HG03103 (cell line): ENCODE measurements at regions not wholly inside any gene's neighbourhood (a gene's known extent, or its start where the extent isn't known, plus 50 kb on each side); places are given as distances from the start of the nearest gene placed in this dataset.

Source experiments
- ATAC-seq: cut with Tn5 transposase; IDR thresholded peaks from one replicate; pipeline ENCODE4 v1.9.1; 2021; ENCODE audit warnings: low read depth; ENCODE audit not compliant: unreplicated experiment

DNA sequence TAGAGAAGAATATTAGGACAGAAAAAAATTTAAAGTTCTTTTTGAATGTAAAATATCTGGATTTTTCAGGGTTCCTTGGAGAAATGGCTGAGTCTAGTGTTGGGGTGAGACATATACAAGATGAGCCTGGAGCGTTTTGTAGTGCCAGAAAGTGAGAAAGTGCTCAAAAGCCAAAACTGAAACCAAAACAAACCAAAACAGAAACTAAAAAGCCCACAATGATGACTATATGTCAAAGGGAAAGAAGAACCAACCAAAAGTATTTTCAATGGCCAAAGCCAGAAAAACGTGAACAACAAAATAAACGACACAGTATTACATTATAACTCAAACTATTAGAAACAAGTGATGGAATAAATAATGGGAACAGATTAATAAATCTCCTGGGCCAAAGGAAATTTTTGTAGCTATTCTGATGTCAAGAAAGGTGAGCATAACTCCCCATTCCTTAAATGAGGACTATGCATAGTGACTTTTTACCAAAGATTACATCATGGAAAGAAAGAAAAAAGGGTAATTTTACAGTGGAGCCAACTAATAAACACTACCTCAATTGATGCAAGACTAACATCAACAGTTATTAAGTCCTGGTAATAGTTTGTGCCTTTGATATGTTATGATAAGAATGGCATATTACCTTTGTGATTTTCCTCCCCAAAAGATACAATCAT is 1137.6 kb downstream of the C4orf33 start:
- peak; percentile 99 for ATAC-seq

DNA sequence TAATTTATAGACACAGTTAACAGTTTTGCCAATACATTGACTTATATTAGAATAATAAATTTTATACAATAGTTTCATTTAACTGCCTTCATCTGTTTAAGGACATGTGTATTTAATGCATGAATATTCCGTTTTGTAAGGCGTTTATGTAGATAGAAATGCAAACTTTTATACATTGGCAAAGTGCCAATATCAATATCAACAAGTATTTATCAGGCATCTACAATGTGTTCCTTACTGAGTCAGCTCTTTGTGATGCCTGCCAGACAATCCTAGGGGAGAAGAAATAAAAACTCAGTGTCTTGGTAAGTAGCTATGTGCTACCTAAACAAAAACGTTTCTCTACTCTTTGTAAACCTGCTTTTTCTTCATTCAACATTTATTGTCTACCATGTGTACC is 1142.2 kb downstream of the C4orf33 start:
- ATAC-seq, result no peak

DNA sequence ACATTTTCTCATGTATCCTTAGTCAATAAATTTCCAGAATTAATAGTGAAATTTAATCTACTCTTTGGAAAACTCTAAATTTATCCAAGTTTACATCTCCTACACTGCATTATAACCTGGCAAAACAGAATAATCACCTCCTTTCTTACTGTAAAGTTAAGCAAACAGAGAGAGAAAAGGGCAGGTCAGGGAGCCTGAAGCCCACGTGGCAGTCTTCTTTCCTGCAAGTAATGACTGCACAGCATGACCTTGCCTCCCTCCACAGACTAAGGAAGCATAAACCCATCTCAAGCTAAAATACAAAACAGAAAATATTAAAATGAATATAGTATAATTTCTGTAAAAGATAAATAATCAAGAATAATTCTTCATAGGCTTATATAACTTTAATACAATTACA is 1153.0 kb downstream of the C4orf33 start:
- no peak for ATAC-seq

- no peak for ATAC-seq
These were observed 1161.3 kb downstream of the C4orf33 start for GRCh38 chr4:130257271-130257670.

DNA sequence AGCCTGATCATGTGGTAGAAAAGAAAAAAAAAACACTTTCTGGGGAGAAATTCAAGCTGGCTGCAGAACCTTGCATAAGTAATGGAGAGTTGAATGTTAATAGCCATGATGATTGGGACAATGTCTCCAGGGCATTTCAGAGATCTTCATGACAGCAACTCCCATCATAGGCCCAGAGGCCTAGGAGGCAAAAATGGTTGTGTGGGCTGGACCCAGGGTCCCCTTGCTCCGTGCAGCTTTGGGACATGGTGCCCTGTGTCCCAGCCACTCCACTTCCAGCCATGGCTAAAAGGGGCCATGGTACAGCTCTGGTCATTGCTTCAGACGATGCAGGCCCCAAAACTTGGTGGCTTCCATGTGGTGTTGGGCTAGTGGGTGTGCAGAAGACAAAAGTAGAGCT is 1170.9 kb downstream of the C4orf33 start:
- ATAC-seq, result no peak

DNA sequence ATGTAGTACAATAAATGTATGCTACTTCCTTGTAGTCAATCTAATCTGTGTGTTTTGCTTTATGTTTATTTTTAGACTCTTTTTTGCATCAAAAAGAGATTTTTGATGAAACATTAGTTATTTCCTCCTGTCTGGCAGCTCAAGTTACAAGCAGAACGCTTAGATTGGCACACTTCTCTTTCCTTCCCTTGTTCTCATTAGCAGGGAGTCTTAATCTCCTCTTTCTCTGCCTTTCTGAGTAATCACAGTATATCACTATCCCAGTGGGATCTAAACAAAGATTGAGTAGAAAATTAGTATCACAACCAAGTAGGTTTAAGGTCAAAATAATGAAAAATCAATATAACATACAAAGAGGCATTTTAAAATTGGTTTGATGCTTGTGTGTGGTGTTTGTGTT is 1192.6 kb downstream of the C4orf33 start:
- ATAC-seq, result no peak

DNA sequence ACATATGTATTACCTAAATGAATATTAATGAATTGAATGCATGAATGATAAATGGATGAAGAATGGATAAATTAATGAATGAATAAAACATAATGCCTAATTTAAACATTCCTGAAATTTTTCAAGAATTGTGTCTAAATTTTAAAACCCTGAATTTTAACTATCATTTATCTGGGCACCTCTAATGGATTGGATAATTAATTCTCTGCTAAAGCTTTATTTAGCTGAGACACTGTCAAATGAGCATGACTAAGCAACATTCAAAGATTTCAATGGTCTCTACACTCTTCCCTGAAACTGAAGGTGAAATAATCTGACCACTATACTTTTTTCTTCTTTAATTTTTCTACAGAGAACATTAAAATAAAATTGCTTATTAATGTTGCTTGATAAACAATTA is 1197.7 kb downstream of the C4orf33 start:
- ATAC-seq, result no peak

GRCh38 chr4:130296448-130296847 is 1200.5 kb downstream of the C4orf33 start:
- ATAC-seq, result no peak

DNA sequence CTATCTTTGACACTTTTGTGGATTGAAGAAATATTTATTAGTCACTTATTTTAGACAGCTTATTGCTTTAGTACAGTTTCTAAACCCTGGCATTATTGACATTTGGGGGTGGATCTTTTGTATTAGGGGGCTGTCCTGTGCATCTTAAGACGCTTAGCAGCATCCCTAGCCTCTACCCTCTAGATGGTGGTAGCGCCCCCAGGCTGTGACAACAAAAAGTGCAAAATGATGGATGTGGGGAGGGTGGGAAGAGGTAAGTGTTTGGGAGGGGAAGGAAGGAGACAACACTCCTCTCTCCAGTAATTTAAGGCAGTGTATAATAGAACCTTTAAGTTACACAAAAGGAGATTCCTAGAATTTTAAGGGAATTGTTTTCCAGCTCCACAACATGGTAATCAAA is 1210.6 kb downstream of the C4orf33 start:
- no peak for ATAC-seq

- no peak for ATAC-seq
These were observed 1213.3 kb downstream of the C4orf33 start for GRCh38 chr4:130309221-130309620.

- no peak for ATAC-seq
These were observed 1226.5 kb downstream of the C4orf33 start for GRCh38 chr4:130322439-130322838.

GRCh38 chr4:130329036-130329435 is 1233.1 kb downstream of the C4orf33 start:
- no peak for ATAC-seq

DNA sequence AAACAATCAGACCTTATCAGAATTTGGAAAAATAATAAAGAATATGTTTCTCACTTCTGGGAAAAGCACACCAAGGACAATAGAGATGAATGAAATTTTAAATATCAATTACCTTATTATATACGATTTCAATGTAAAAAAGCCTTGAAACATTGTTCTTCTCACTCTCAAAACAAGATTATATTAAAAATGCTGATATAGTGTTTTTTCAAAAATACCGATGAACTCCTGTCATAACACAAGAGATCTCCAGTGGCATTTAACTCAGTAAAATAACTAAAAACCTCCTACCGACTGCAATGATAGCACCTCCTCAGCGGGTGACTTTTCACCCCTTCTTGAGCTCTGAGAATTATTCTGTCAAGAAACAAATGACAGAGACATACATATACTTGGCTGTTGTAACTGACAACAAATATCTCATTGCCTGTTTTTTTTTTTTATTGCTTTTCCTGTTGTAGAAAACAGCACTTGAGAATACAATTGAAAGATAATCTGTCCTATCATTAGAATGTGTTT is 1237.3 kb downstream of the C4orf33 start:
- no peak for ATAC-seq

GRCh38 chr4:130335417-130336194 is 1239.7 kb downstream of the C4orf33 start:
- ATAC-seq, result no peak

DNA sequence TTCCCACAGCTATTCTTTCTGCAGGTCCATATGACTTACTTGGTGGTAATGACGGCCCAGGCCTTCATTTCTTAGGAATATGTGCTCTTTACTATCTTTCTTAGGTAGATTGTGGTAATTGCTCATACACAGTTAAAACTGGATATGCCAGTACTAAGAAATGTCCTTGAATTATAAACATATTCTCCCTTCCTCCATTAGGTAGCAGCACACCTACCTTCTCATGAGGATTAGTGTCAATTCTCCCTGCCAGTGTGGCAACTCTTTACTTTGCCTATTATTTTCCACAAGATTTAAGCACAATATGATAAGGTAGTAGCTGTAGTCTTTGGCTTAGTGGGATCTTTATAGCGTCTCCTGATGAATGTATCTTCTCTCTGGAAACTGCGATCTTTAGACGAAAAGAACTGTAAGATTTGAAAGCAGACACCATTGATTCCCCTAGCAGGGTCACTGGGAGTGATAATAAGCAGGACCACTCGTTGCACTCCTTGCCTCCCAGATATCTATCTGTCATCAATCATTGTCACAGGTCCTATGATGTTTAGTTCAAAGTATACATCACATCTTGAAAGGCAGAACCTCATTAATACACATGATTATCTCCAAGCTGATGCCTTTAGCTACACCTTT is 1240.7 kb downstream of the C4orf33 start:
- peak; percentile 92 for ATAC-seq

DNA sequence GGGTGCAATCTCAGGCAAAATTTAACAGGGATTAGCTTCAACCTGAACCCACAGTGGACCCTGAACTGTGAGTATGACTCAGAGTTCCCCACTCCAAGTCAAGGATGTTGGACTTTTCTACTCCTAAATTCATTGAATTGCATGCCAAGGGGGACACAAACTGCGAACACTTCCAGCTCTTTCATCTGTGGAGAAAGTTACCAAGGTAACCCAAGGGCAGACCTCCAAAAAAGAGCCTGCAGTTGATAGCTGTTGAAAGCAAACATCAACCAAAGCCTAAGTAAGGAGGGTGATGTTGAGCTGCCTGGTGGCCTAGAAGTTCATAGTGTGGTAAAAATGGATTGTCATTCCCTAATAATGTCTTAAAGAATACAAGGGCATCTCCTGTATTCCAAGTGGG is 1242.9 kb downstream of the C4orf33 start:
- ATAC-seq, result no peak

GRCh38 chr4:130349745-130350144 is 1253.8 kb downstream of the C4orf33 start:
- no peak for ATAC-seq

GRCh38 chr4:130356873-130357272 is 1260.9 kb downstream of the C4orf33 start:
- no peak for ATAC-seq

DNA sequence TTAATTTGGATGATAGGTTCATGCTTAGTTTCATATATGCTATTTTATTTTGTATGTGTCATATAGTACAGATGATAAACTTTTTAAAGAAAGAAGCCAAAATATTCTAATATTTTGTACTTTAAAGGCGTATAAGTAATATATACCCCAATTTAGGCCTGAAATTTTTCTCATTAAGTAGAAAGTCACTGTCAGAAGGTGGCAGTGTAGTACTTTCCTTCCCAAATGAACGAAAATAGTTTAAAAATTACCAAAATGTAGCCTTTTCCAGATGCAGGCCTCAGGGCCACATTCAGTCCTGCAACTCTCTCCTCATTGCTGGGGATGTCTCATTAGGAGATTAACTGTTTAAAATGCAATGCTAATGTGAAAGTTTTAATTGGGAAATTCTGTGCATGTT is 1263.6 kb downstream of the C4orf33 start:
- ATAC-seq, result no peak

DNA sequence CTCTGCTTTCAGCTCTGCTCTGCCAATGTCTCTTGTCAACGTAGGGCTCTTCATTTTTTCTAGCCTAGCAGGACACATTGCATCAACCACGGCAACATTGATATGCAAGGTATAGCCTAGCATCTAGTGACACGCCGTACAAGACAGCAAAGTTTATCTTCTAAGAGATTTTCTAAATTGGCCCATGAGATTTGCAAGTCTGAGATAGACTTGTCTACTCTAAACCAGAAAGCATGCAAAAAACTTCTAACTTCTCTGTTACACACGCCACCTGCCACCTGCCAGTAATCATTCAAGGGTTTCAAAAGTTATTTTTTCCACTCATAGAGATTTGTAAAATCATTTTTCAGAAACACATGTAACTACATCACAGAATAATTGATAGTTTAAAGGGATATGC is 1265.7 kb downstream of the C4orf33 start:
- no peak for ATAC-seq

GRCh38 chr4:130368668-130369067 is 1272.7 kb downstream of the C4orf33 start:
- no peak for ATAC-seq

- ATAC-seq, result no peak
These were observed 1297.3 kb downstream of the C4orf33 start for GRCh38 chr4:130393231-130393630.
